Osteoblast (primary cell): ENCODE measurements at regions not wholly inside any gene's neighbourhood (a gene's known extent, or its start where the extent isn't known, plus 50 kb on each side); places are given as distances from the start of the nearest gene placed in this dataset.

Experiments
- DNase-seq: peaks from one replicate; pipeline ENCODE4 v3.0.0; 2011; ENCODE audit warnings: low spot score, mixed read lengths; ENCODE audit not compliant: insufficient read length; ENCODE audit errors: missing footprints
- H2AFZ ChIP-seq: 2 replicates; pipeline ENCODE4 v1.6.0; 2011; ENCODE audit warnings: mild to moderate bottlenecking, low read length
- H3K27ac ChIP-seq: 2 replicates; pipeline ENCODE4 v1.5.1; 2011; ENCODE audit warnings: mild to moderate bottlenecking, low read depth, low read length, moderate library complexity
- H3K27me3 ChIP-seq: 2 replicates; pipeline ENCODE4 v1.6.0; 2012; ENCODE audit warnings: mild to moderate bottlenecking, control low read depth, inconsistent platforms, low read length, moderate library complexity; ENCODE audit not compliant: insufficient read depth
- H3K36me3 ChIP-seq: 2 replicates; pipeline ENCODE4 v1.5.1; 2011; ENCODE audit warnings: mild to moderate bottlenecking, low read length, control low read depth, moderate library complexity; ENCODE audit not compliant: insufficient read depth
- H3K4me1 ChIP-seq: 2 replicates; pipeline ENCODE4 v1.5.1; 2011; ENCODE audit warnings: mild to moderate bottlenecking, low read length, control low read depth, moderate library complexity; ENCODE audit not compliant: insufficient read depth
- H3K4me2 ChIP-seq: 2 replicates; pipeline ENCODE4 v1.6.0; 2011; ENCODE audit warnings: mild to moderate bottlenecking, low read length; ENCODE audit not compliant: insufficient read depth
- H3K4me3 ChIP-seq: fragments of 200-600 bp; sonication (generic); 3 replicates; pipeline ENCODE4 v1.5.1; 2012; ENCODE audit warnings: mild to moderate bottlenecking, low read length, inconsistent platforms; ENCODE audit not compliant: insufficient read depth
- H3K79me2 ChIP-seq: 2 replicates; pipeline ENCODE4 v1.6.0; 2012; ENCODE audit warnings: mild to moderate bottlenecking, low read length, control low read depth, inconsistent platforms; ENCODE audit not compliant: insufficient read depth
- H3K9me3 ChIP-seq: 2 replicates; pipeline ENCODE4 v1.5.1; 2011; ENCODE audit warnings: low read depth, low read length, control low read depth
- H4K20me1 ChIP-seq: 2 replicates; pipeline ENCODE4 v1.6.0; 2012; ENCODE audit warnings: mild to moderate bottlenecking, low read length, control low read depth; ENCODE audit not compliant: insufficient read depth
- CTCF ChIP-seq: IDR thresholded peaks from 2 replicates; pipeline ENCODE4 v1.5.1; 2011; ENCODE audit warnings: mild to moderate bottlenecking, low read depth, low read length, moderate library complexity; ENCODE audit errors: extremely low read depth

DNA sequence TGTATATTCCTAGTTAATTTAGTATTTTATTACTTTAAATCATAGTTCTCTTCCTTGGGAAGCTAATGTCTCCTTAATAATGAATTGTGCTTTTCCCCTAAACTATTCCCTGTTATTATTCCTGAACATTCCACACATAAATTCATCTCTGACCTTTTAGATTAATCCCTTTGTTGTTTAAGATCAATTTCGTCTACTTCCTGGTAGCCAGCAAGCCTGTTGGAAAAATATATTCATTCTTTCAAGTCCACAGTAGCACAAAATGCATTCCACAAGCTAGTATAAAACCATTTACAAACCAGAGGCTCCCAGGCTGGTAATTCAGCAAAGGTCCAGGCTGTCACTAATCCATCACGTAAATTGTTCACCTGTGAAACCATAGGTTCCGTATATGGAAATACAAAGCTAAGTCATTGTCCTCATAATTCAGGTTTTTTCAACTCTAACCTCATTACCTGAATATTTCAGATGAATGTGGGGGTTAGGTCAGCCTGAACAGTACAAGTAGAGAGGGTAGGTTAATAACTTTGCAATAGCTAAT lies 232.7 kb downstream of the SEC23A start:
- H3K27ac ChIP-seq: no peak overlapping the region
- no peaks in the 10 kb centered on the region for H4K20me1 ChIP-seq
- TF ChIP-seq CTCF: no peak
- H3K36me3 ChIP-seq: no peaks in the 10 kb centered on the region
- H2AFZ ChIP-seq: no peak overlapping the region
- H3K4me2 ChIP-seq: no peak overlapping the region
- H3K9me3 ChIP-seq: no peaks in the 10 kb centered on the region
- no peak overlapping the region for H3K4me3 ChIP-seq
- no peak for DNase-seq
- no peaks in the 10 kb centered on the region for H3K79me2 ChIP-seq
- no peaks in the 10 kb centered on the region for H3K27me3 ChIP-seq
- no peaks in the 10 kb centered on the region for H3K4me1 ChIP-seq

DNA sequence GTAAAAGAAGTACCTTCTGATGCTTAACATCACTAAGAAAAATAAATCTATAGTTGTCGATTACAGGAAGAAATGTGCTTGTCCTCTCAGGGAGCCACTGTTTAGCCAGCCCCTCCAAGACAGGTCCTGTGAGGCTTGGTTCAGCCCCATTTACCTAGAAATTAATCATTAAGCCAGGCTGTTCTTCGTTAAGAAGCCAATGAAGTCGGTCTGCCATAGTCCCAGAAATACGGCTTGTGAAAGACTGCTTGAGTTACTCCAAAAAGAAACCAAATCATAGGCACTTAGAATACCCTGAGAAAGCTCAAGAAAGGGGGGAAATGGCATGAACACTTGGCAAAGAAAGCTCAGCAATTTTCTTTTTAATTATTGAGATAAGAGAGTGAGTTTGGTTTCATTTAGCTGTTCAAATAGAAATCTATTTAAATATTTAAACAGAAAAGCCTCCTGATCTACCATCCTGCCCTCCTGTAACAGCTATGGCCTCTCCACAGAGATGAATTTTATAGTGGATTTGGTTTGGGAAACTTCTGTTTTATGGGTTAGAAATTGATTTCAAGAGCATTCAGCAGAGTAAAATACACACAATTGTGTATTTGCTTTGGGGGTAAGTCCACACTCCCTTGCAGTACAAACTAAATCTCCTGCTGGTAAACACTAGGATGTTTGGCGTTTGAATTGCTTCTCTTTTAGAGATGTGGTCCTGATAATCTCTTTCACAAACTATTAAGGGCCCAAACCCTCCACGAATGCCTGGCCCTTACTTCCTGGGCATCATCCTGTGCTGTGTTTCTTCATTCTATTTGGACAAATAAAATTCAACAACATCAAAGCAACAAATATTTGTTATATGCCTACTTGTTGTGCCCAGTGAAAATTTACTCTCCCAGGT lies 234.4 kb downstream of the SEC23A start:
- Histone ChIP-seq H3K27ac (no peak overlapping the region), H3K4me2 (no peak overlapping the region), H3K9me3 (no peaks in the 10 kb centered on the region), H3K36me3 (no peaks in the 10 kb centered on the region), H3K4me1 (no peaks in the 10 kb centered on the region), H3K27me3 (no peaks in the 10 kb centered on the region), H3K79me2 (no peaks in the 10 kb centered on the region), H2AFZ (no peak overlapping the region), H4K20me1 (no peaks in the 10 kb centered on the region), H3K4me3 (no peak overlapping the region)
- DNase-seq: no peak
- no peak for TF ChIP-seq CTCF

DNA sequence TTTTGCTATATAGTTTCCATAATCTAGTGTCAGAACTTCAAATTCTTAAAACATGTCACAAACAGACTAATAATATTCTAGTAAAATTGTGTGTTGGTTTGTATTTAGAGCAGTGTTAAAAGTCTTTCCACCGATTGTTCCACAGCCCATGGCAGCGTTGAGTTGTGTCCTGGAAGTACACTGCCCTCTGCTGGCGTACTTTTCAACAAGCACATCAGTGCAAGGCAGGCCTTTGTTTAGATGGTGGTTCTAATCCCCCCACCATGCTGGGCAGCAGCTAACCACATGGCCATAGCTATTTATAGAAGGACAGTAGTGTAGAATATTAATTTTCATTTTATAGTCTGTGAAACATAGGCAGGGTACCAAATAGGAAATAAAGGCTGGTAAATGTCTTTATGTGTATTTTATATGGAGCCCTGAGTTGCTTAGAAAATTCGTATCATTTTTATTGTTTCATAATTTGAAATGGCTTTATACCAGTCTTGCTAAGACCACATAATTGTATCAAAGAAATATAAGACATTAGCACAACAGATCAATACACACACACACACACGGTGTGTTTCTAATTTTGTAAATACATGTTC lies 235.4 kb downstream of the SEC23A start:
- Histone ChIP-seq H3K4me2 (no peak overlapping the region), H3K4me1 (no peaks in the 10 kb centered on the region), H3K36me3 (no peaks in the 10 kb centered on the region), H3K79me2 (no peaks in the 10 kb centered on the region), H3K27ac (no peak overlapping the region), H3K4me3 (no peak overlapping the region), H3K27me3 (no peaks in the 10 kb centered on the region), H3K9me3 (no peaks in the 10 kb centered on the region), H2AFZ (no peak overlapping the region), H4K20me1 (no peaks in the 10 kb centered on the region)
- TF ChIP-seq CTCF: peak; percentile 88
- peak; percentile 19 for DNase-seq

GRCh38 chr14:38866461-38866860 lies 236.6 kb downstream of the SEC23A start:
- Histone ChIP-seq H3K4me1 (no peaks in the 10 kb centered on the region), H3K27me3 (no peaks in the 10 kb centered on the region), H3K36me3 (no peaks in the 10 kb centered on the region), H3K4me3 (no peak overlapping the region), H3K4me2 (no peak overlapping the region), H2AFZ (no peak overlapping the region), H3K27ac (no peak overlapping the region), H4K20me1 (no peaks in the 10 kb centered on the region), H3K9me3 (no peaks in the 10 kb centered on the region), H3K79me2 (no peaks in the 10 kb centered on the region)
- TF ChIP-seq CTCF: no peak
- DNase-seq: no peak
